ENCODE measurements at regions not wholly inside any gene's neighbourhood (a gene's known extent, or its start where the extent isn't known, plus 50 kb on each side); places are given as distances from the start of the nearest gene placed in this dataset.

DNA sequence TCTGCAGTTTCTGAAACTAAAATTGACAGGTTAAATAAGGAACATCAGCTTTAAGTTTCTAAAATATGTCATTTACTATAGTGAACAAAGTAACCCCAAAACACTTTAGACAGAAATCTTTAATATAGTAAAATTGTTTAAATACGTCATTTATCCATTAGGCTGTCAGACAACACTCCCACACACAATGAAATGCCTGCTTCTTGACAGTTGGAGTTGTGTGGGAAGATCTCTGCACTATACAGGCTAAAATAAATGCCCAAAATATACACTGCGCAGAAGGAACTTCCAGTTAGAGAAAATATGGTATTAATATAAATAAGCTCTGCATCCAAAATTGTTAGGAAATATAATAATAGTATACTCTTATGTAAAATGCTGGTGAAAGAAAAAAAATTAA lies 794.4 kb downstream of the CDH18 start:
- H3K4me1 ChIP-seq (ENCODE audit: low read depth), result peaks cover 2% of the 10 kb centered on the region
- TF ChIP-seq, protein P1, sequence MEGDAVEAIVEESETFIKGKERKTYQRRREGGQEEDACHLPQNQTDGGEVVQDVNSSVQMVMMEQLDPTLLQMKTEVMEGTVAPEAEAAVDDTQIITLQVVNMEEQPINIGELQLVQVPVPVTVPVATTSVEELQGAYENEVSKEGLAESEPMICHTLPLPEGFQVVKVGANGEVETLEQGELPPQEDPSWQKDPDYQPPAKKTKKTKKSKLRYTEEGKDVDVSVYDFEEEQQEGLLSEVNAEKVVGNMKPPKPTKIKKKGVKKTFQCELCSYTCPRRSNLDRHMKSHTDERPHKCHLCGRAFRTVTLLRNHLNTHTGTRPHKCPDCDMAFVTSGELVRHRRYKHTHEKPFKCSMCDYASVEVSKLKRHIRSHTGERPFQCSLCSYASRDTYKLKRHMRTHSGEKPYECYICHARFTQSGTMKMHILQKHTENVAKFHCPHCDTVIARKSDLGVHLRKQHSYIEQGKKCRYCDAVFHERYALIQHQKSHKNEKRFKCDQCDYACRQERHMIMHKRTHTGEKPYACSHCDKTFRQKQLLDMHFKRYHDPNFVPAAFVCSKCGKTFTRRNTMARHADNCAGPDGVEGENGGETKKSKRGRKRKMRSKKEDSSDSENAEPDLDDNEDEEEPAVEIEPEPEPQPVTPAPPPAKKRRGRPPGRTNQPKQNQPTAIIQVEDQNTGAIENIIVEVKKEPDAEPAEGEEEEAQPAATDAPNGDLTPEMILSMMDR (IDR thresholded peaks at IDR 0.05; ENCODE audit: low read depth, low read length), result no peak
- H3K27ac ChIP-seq, result no peak overlapping the region
- no peaks in the 10 kb centered on the region for H3K36me3 ChIP-seq
- H3K4me3 ChIP-seq, result no peak overlapping the region
- H3K27me3 ChIP-seq, result no peaks in the 10 kb centered on the region
- no peak for DNase-seq (ENCODE audit: low read depth in 1 of 2, low spot score in 1 of 2)
- H3K9me3 ChIP-seq (ENCODE audit: low read depth), result no peaks in the 10 kb centered on the region

GRCh38 chr5:19196631-19197030 lies 791.4 kb downstream of the CDH18 start:
- TF ChIP-seq, protein P1 (IDR thresholded peaks at IDR 0.05; ENCODE audit: low read depth, low read length), result no peak
- Histone ChIP-seq H3K27ac (no peak overlapping the region), H3K4me1 (ENCODE audit: low read depth) (peaks cover 15% of the 10 kb centered on the region), H3K36me3 (no peaks in the 10 kb centered on the region), H3K27me3 (no peaks in the 10 kb centered on the region), H3K9me3 (ENCODE audit: low read depth) (no peaks in the 10 kb centered on the region), H3K4me3 (no peak overlapping the region)
- no peak for DNase-seq (ENCODE audit: low read depth in 1 of 2, low spot score in 1 of 2)

DNA sequence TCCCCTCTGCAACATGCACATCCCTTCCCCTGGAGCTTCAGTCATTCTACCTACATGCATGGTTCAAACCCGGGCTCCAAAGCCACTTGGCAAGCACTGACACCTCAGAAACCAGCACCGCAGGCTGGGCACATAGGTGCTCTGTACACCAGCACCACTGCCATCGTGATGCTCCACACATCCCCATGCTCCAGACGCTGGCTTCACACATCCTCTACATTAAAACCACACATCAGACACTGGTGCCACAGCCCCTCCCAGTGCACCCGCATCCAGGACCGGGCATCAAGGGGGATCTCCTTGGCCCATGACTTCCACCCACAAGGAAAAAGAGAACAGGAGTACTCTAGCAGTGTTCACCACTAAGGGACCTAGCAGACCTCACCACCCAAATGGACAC lies 787.7 kb downstream of the CDH18 start:
- H3K27ac ChIP-seq, result no peak overlapping the region
- no peaks in the 10 kb centered on the region for H3K27me3 ChIP-seq
- no peaks in the 10 kb centered on the region for H3K36me3 ChIP-seq
- DNase-seq (ENCODE audit: low read depth in 1 of 2, low spot score in 1 of 2), result no peak
- TF ChIP-seq, protein P1 (IDR thresholded peaks at IDR 0.05; ENCODE audit: low read depth, low read length), result no peak
- no peaks in the 10 kb centered on the region for H3K9me3 ChIP-seq (ENCODE audit: low read depth)
- no peak overlapping the region for H3K4me3 ChIP-seq
- H3K4me1 ChIP-seq (ENCODE audit: low read depth), result peaks cover 15% of the 10 kb centered on the region

GRCh38 chr5:19208397-19208796 lies 779.6 kb downstream of the CDH18 start:
- no peak for DNase-seq (ENCODE audit: low read depth in 1 of 2, low spot score in 1 of 2)
- H3K4me3 ChIP-seq, result no peak overlapping the region
- no peaks in the 10 kb centered on the region for H3K27me3 ChIP-seq
- H3K4me1 ChIP-seq (ENCODE audit: low read depth), result no peaks in the 10 kb centered on the region
- no peaks in the 10 kb centered on the region for H3K36me3 ChIP-seq
- TF ChIP-seq, protein P1 (IDR thresholded peaks at IDR 0.05; ENCODE audit: low read depth, low read length), result no peak
- H3K9me3 ChIP-seq (ENCODE audit: low read depth), result no peaks in the 10 kb centered on the region
- no peak overlapping the region for H3K27ac ChIP-seq

DNA sequence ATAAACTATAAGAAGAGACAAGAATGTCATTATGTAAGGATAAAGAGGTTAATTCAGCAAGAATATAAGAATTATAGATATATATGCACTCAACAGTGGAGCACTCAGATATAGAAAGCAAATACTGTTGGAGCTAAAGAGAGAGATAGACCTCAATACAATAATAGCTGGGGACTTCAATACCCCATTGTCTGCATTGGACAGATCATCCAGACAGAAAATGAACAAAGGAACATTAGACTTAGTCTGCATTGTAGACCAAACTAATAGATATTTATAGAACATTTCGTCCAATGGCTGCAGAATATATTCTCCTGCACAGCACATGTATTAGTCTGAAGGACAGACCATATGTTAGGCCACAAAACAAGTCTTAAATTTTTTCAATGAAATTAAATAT lies 777.1 kb downstream of the CDH18 start:
- DNase-seq (ENCODE audit: low read depth in 1 of 2, low spot score in 1 of 2), result no peak
- Histone ChIP-seq H3K36me3 (no peaks in the 10 kb centered on the region), H3K4me3 (no peak overlapping the region), H3K4me1 (ENCODE audit: low read depth) (no peaks in the 10 kb centered on the region), H3K27me3 (no peaks in the 10 kb centered on the region), H3K9me3 (ENCODE audit: low read depth) (no peaks in the 10 kb centered on the region), H3K27ac (no peak overlapping the region)
- TF ChIP-seq, protein P1 (IDR thresholded peaks at IDR 0.05; ENCODE audit: low read depth, low read length), result no peak

All from cardiac muscle cell (in vitro differentiated cells and primary cell).